Effector memory CD4-positive, alpha-beta T cell (primary cell): ENCODE measurements at regions not wholly inside any gene's neighbourhood (a gene's known extent, or its start where the extent isn't known, plus 50 kb on each side); places are given as distances from the start of the nearest gene placed in this dataset.

Experiments
- DNase-seq, 3 donors: peaks; one replicate each; pipeline ENCODE4 v3.0.0-alpha.2; 2020
- H3K27ac ChIP-seq: 2 replicates; pipeline ENCODE4 v1.7.0; 2013; ENCODE audit warnings: mild to moderate bottlenecking, low read length, moderate library complexity; ENCODE audit not compliant: insufficient read depth, poor library complexity, severe bottlenecking
- H3K27me3 ChIP-seq: replicated peaks from 2 replicates; pipeline ENCODE4 v1.7.0; 2013; ENCODE audit warnings: mild to moderate bottlenecking, low read length; ENCODE audit not compliant: insufficient read depth, control insufficient read depth, poor library complexity, severe bottlenecking
- H3K36me3 ChIP-seq: 2 replicates; pipeline ENCODE4 v1.7.0; 2013; ENCODE audit warnings: mild to moderate bottlenecking, low read length, moderate library complexity; ENCODE audit not compliant: control insufficient read depth, insufficient read depth
- H3K4me1 ChIP-seq: 2 replicates; pipeline ENCODE4 v1.7.0; 2013; ENCODE audit warnings: low read length, mild to moderate bottlenecking; ENCODE audit not compliant: control insufficient read depth, insufficient read depth, poor library complexity, severe bottlenecking
- H3K4me3 ChIP-seq: 2 replicates; pipeline ENCODE4 v1.7.0; 2013; ENCODE audit warnings: low read length, low read depth, mild to moderate bottlenecking; ENCODE audit not compliant: insufficient read depth, poor library complexity, severe bottlenecking
- H3K9me3 ChIP-seq: 2 replicates; pipeline ENCODE4 v1.7.0; 2013; ENCODE audit warnings: mild to moderate bottlenecking, low read length, moderate library complexity; ENCODE audit not compliant: control insufficient read depth

- Histone ChIP-seq H3K4me3 (no peak overlapping the region), H3K9me3 (no peaks in the 10 kb centered on the region), H3K27ac (no peak overlapping the region), H3K36me3 (no peaks in the 10 kb centered on the region), H3K27me3 (peaks cover 11% of the 10 kb centered on the region), H3K4me1 (peaks cover 5% of the 10 kb centered on the region)
- DNase-seq = no peak
These were observed 92.0 kb downstream of the ZNF608 start for GRCh38 chr5:124654418-124654817.

- Histone ChIP-seq H3K4me1 (peaks cover 13% of the 10 kb centered on the region), H3K36me3 (no peaks in the 10 kb centered on the region), H3K9me3 (no peaks in the 10 kb centered on the region), H3K4me3 (no peak overlapping the region), H3K27me3 (peaks cover 11% of the 10 kb centered on the region), H3K27ac (no peak overlapping the region)
- no peak for DNase-seq
These were observed 92.8 kb downstream of the ZNF608 start for GRCh38 chr5:124653666-124654065.

GRCh38 chr5:124652892-124653441 is 93.5 kb downstream of the ZNF608 start:
- no peaks in the 10 kb centered on the region for H3K9me3 ChIP-seq
- no peak for DNase-seq
- H3K4me1 ChIP-seq = peaks cover 13% of the 10 kb centered on the region
- no peak overlapping the region for H3K4me3 ChIP-seq
- H3K36me3 ChIP-seq = no peaks in the 10 kb centered on the region
- peaks cover 11% of the 10 kb centered on the region for H3K27me3 ChIP-seq
- H3K27ac ChIP-seq = no peak overlapping the region

- peaks cover 13% of the 10 kb centered on the region for H3K4me1 ChIP-seq
- H3K36me3 ChIP-seq = no peaks in the 10 kb centered on the region
- H3K9me3 ChIP-seq = no peaks in the 10 kb centered on the region
- H3K27ac ChIP-seq = no peak overlapping the region
- peaks cover 11% of the 10 kb centered on the region for H3K27me3 ChIP-seq
- H3K4me3 ChIP-seq = no peak overlapping the region
- DNase-seq = no peak
These were observed 94.0 kb downstream of the ZNF608 start for GRCh38 chr5:124652514-124652819.

GRCh38 chr5:124651663-124652513 is 94.6 kb downstream of the ZNF608 start:
- Histone ChIP-seq H3K9me3 (no peaks in the 10 kb centered on the region), H3K27ac (no peak overlapping the region), H3K4me3 (peak overlapping the region; percentile 4), H3K36me3 (no peaks in the 10 kb centered on the region), H3K27me3 (peaks cover 11% of the 10 kb centered on the region), H3K4me1 (peaks cover 13% of the 10 kb centered on the region)
- DNase-seq = no peak

GRCh38 chr5:124650951-124651662 is 95.3 kb downstream of the ZNF608 start:
- Histone ChIP-seq H3K27ac (no peak overlapping the region), H3K27me3 (peaks cover 11% of the 10 kb centered on the region), H3K36me3 (no peaks in the 10 kb centered on the region), H3K4me3 (no peak overlapping the region), H3K9me3 (no peaks in the 10 kb centered on the region), H3K4me1 (peaks cover 13% of the 10 kb centered on the region)
- no peak for DNase-seq

GRCh38 chr5:124650147-124650561 is 96.3 kb downstream of the ZNF608 start:
- Histone ChIP-seq H3K4me3 (no peak overlapping the region), H3K27ac (no peak overlapping the region), H3K27me3 (peaks cover 11% of the 10 kb centered on the region), H3K9me3 (no peaks in the 10 kb centered on the region), H3K36me3 (no peaks in the 10 kb centered on the region), H3K4me1 (peaks cover 13% of the 10 kb centered on the region)
- DNase-seq = no peak

GRCh38 chr5:124649491-124650146 is 96.8 kb downstream of the ZNF608 start:
- peak in 2 of 3 donors; percentile 16 to 33 for DNase-seq
- Histone ChIP-seq H3K27ac (no peak overlapping the region), H3K4me3 (no peak overlapping the region), H3K9me3 (no peaks in the 10 kb centered on the region), H3K4me1 (peaks cover 13% of the 10 kb centered on the region), H3K36me3 (no peaks in the 10 kb centered on the region), H3K27me3 (peaks cover 11% of the 10 kb centered on the region)

- no peak for DNase-seq
- H3K27ac ChIP-seq = no peak overlapping the region
- H3K4me1 ChIP-seq = peaks cover 13% of the 10 kb centered on the region
- peaks cover 10% of the 10 kb centered on the region for H3K27me3 ChIP-seq
- no peak overlapping the region for H3K4me3 ChIP-seq
- no peaks in the 10 kb centered on the region for H3K9me3 ChIP-seq
- no peaks in the 10 kb centered on the region for H3K36me3 ChIP-seq
These were observed 97.5 kb downstream of the ZNF608 start for GRCh38 chr5:124648902-124649467.
